GM10266 (cell line): ENCODE measurements at regions not wholly inside any gene's neighbourhood (a gene's known extent, or its start where the extent isn't known, plus 50 kb on each side); places are given as distances from the start of the nearest gene placed in this dataset.

Experiments
- DNase-seq: peaks from one replicate; pipeline ENCODE4 v3.0.0; 2012; ENCODE audit errors: extremely low spot score
- TF ChIP-seq, protein P1 (sequence below): IDR thresholded peaks from 2 replicates; pipeline ENCODE4 v1.5.1; 2012; ENCODE audit warnings: mild to moderate bottlenecking, low read depth; ENCODE audit not compliant: control insufficient read depth, insufficient read depth; ENCODE audit errors: missing control alignments

DNA sequence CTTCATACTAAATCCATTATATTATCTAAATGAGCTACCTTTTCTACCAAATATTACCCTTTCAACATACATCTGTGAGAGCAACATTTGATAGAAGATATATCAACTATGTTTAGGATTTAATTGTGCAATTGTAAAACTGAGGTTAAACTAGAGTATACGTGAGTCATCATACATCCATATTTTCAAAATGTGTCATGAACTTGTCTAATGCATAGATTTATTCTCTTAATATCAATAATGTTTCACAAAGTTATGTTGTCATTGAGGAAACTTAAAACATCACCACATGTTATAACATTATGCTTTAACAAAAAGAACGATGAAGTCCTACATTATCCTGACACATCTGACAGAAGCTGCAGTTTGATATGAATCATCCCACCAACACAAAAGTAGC is 645.5 kb upstream of the NOVA1 start:
- DNase-seq = no peak
- TF ChIP-seq, protein P1, sequence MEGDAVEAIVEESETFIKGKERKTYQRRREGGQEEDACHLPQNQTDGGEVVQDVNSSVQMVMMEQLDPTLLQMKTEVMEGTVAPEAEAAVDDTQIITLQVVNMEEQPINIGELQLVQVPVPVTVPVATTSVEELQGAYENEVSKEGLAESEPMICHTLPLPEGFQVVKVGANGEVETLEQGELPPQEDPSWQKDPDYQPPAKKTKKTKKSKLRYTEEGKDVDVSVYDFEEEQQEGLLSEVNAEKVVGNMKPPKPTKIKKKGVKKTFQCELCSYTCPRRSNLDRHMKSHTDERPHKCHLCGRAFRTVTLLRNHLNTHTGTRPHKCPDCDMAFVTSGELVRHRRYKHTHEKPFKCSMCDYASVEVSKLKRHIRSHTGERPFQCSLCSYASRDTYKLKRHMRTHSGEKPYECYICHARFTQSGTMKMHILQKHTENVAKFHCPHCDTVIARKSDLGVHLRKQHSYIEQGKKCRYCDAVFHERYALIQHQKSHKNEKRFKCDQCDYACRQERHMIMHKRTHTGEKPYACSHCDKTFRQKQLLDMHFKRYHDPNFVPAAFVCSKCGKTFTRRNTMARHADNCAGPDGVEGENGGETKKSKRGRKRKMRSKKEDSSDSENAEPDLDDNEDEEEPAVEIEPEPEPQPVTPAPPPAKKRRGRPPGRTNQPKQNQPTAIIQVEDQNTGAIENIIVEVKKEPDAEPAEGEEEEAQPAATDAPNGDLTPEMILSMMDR = no peak

DNA sequence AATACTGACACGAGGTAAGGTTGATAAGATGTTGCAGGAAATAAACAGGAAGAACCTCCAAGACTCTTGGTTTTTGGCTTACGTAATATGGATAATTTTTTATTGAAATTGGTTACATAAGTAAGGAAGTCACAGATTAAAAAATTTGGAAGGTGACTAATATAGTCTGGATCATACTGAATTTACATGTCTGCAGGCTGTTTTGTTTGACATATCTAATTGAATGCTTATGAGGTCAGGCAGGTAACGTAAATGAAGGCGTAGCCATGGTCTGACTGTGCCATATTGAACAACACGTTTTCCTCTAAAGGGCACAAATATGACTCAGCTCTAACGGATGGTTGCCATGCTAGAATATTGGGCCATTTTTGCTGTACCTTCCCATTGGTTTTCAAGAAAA is 648.1 kb upstream of the NOVA1 start:
- no peak for DNase-seq
- TF ChIP-seq, protein P1 = no peak

DNA sequence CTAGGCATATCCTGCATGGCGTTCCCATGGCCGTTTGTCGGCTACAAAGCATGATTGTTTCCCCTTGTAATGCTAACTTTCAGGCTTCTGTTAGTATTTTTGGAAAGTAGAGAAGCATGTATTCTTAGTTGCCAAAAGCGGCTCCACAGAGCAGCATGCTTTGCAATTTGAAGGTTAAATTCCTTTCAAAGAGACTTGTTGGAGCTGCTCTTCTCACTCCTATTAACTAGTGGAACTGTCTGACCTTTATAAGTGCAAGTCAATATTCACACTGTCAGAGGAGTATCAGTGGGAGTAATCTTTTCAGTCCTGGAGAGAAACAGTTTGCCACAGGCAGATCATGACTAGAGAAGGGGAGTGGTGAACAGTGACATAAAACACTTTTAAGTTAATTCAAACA is 656.1 kb upstream of the NOVA1 start:
- TF ChIP-seq, protein P1 = no peak

GRCh38 chr14:27256805-27257204 is 659.0 kb upstream of the NOVA1 start:
- no peak for DNase-seq
- TF ChIP-seq, protein P1 = no peak

More for the DNA sequence above, 656.1 kb upstream of the NOVA1 start:
- DNase-seq = no peak

GRCh38 chr14:27267876-27268275 is 670.0 kb upstream of the NOVA1 start:
- no peak for DNase-seq
- TF ChIP-seq, protein P1 = no peak

- DNase-seq = no peak
- TF ChIP-seq, protein P1 = no peak
Measured at GRCh38 chr14:27270716-27271115, 672.9 kb upstream of the NOVA1 start.

GRCh38 chr14:27278341-27278740 is 680.5 kb upstream of the NOVA1 start:
- TF ChIP-seq, protein P1 = no peak
- no peak for DNase-seq
